ENCODE measurements at regions not wholly inside any gene's neighbourhood (a gene's known extent, or its start where the extent isn't known, plus 50 kb on each side); places are given as distances from the start of the nearest gene placed in this dataset.

GRCh38 chr12:84756961-84757360 is 155.6 kb downstream of the SLC6A15 start:
- DNase-seq (ENCODE audit: low read depth, low spot score) = no peak
- no peak overlapping the region for H3K4me3 ChIP-seq (ENCODE audit: low read length)

GRCh38 chr12:84745127-84745526 is 167.5 kb downstream of the SLC6A15 start:
- no peak for DNase-seq (ENCODE audit: low read depth, low spot score)
- H3K4me3 ChIP-seq (ENCODE audit: low read length) = no peak overlapping the region

- DNase-seq (ENCODE audit: low read depth, low spot score) = no peak
- H3K4me3 ChIP-seq (ENCODE audit: low read length) = no peak overlapping the region
These were observed 170.9 kb downstream of the SLC6A15 start for GRCh38 chr12:84741692-84742091.

GRCh38 chr12:84741031-84741430 is 171.6 kb downstream of the SLC6A15 start:
- no peak overlapping the region for H3K4me3 ChIP-seq (ENCODE audit: low read length)
- no peak for DNase-seq (ENCODE audit: low read depth, low spot score)

GRCh38 chr12:84740602-84741001 is 172.0 kb downstream of the SLC6A15 start:
- DNase-seq (ENCODE audit: low read depth, low spot score) = no peak
- H3K4me3 ChIP-seq (ENCODE audit: low read length) = no peak overlapping the region

GRCh38 chr12:84738481-84738972 is 174.1 kb downstream of the SLC6A15 start:
- no peak overlapping the region for H3K4me3 ChIP-seq (ENCODE audit: low read length)
- no peak for DNase-seq (ENCODE audit: low read depth, low spot score)

- no peak for DNase-seq (ENCODE audit: low read depth, low spot score)
- no peak overlapping the region for H3K4me3 ChIP-seq (ENCODE audit: low read length)
These were observed 179.7 kb downstream of the SLC6A15 start for GRCh38 chr12:84732828-84733340.

GRCh38 chr12:84730561-84731162 is 181.9 kb downstream of the SLC6A15 start:
- no peak overlapping the region for H3K4me3 ChIP-seq (ENCODE audit: low read length)
- no peak for DNase-seq (ENCODE audit: low read depth, low spot score)

GRCh38 chr12:84727961-84728360 is 184.6 kb downstream of the SLC6A15 start:
- DNase-seq (ENCODE audit: low read depth, low spot score) = no peak
- no peak overlapping the region for H3K4me3 ChIP-seq (ENCODE audit: low read length)

- DNase-seq (ENCODE audit: low read depth, low spot score) = no peak
- no peak overlapping the region for H3K4me3 ChIP-seq (ENCODE audit: low read length)
These were observed 185.8 kb downstream of the SLC6A15 start for GRCh38 chr12:84726780-84727179.

- no peak overlapping the region for H3K4me3 ChIP-seq (ENCODE audit: low read length)
- no peak for DNase-seq (ENCODE audit: low read depth, low spot score)
These were observed 188.6 kb downstream of the SLC6A15 start for GRCh38 chr12:84723988-84724387.

GRCh38 chr12:84719997-84720396 is 192.6 kb downstream of the SLC6A15 start:
- no peak overlapping the region for H3K4me3 ChIP-seq (ENCODE audit: low read length)
- DNase-seq (ENCODE audit: low read depth, low spot score) = no peak

- no peak for DNase-seq (ENCODE audit: low read depth, low spot score)
- no peak overlapping the region for H3K4me3 ChIP-seq (ENCODE audit: low read length)
These were observed 193.7 kb downstream of the SLC6A15 start for GRCh38 chr12:84718906-84719305.

- no peak for DNase-seq (ENCODE audit: low read depth, low spot score)
- H3K4me3 ChIP-seq (ENCODE audit: low read length) = no peak overlapping the region
These were observed 199.9 kb downstream of the SLC6A15 start for GRCh38 chr12:84712747-84713146.

- no peak overlapping the region for H3K4me3 ChIP-seq (ENCODE audit: low read length)
- no peak for DNase-seq (ENCODE audit: low read depth, low spot score)
These were observed 206.2 kb downstream of the SLC6A15 start for GRCh38 chr12:84706374-84706773.

- no peak overlapping the region for H3K4me3 ChIP-seq (ENCODE audit: low read length)
- no peak for DNase-seq (ENCODE audit: low read depth, low spot score)
These were observed 207.7 kb downstream of the SLC6A15 start for GRCh38 chr12:84704856-84705255.

GRCh38 chr12:84702001-84702400 is 210.6 kb downstream of the SLC6A15 start:
- H3K4me3 ChIP-seq (ENCODE audit: low read length) = no peak overlapping the region
- DNase-seq (ENCODE audit: low read depth, low spot score) = no peak

- H3K4me3 ChIP-seq (ENCODE audit: low read length) = no peak overlapping the region
- no peak for DNase-seq (ENCODE audit: low read depth, low spot score)
These were observed 211.6 kb downstream of the SLC6A15 start for GRCh38 chr12:84701041-84701440.

GRCh38 chr12:84698576-84699333 is 213.8 kb downstream of the SLC6A15 start:
- no peak overlapping the region for H3K4me3 ChIP-seq (ENCODE audit: low read length)
- DNase-seq (ENCODE audit: low read depth, low spot score) = no peak

GRCh38 chr12:84696908-84697540 is 215.6 kb downstream of the SLC6A15 start:
- DNase-seq (ENCODE audit: low read depth, low spot score) = no peak

More at GRCh38 chr12:84696908-84697540, 215.6 kb downstream of the SLC6A15 start:
- no peak overlapping the region for H3K4me3 ChIP-seq (ENCODE audit: low read length)
